Heart right ventricle (tissue), 16 donors: ENCODE measurements at regions not wholly inside any gene's neighbourhood (a gene's known extent, or its start where the extent isn't known, plus 50 kb on each side); places are given as distances from the start of the nearest gene placed in this dataset.

Experiments used
- ATAC-seq, 8 donors: fragments of 200-7000 bp; cut with Tn5 transposase; one replicate each; pipeline ENCODE4 v1.9.1; 2020; ENCODE audit warnings: mild to moderate bottlenecking in 8 of 8, moderate library complexity in 8 of 8, moderate number of reproducible peaks in 1 of 8
- DNase-seq, 2 donors: peaks; one replicate each; pipeline ENCODE4 v3.0.0-alpha.2; 2020
- H3K27ac ChIP-seq, 10 donors: fragments of 200-600 bp; sonication (generic) in 2 of 10; one replicate each; pipeline versions ENCODE4 v1.5.0 to v1.8.0; 2020 to 2022; ENCODE audit warnings: mild to moderate bottlenecking in 3 of 10
- H3K27me3 ChIP-seq, 7 donors: fragments of 200-600 bp; one replicate each; pipeline ENCODE4 v1.8.0; 2021 to 2022; ENCODE audit warnings: mild to moderate bottlenecking in 2 of 7
- H3K36me3 ChIP-seq, 9 donors: fragments of 200-600 bp; sonication (generic) in 1 of 9; one replicate each; pipeline versions ENCODE4 v1.5.0 to v1.8.0; 2020 to 2022; ENCODE audit warnings: mild to moderate bottlenecking in 2 of 9
- H3K4me1 ChIP-seq, 9 donors: fragments of 200-600 bp; sonication (generic) in 1 of 9; one replicate each; pipeline versions ENCODE4 v1.5.0 to v1.8.0; 2020 to 2022; ENCODE audit warnings: mild to moderate bottlenecking in 4 of 9
- H3K4me3 ChIP-seq, 10 donors: fragments of 200-600 bp; sonication (generic) in 2 of 10; one replicate each; pipeline versions ENCODE4 v1.5.0 to v1.8.0; 2020 to 2022; ENCODE audit warnings: mild to moderate bottlenecking in 7 of 10, moderate library complexity in 2 of 10
- H3K9me3 ChIP-seq, 11 donors: fragments of 200-600 bp in 10 of 11; sonication (generic) in 2 of 11; one replicate each; pipeline versions ENCODE4 v1.5.0 to v1.8.0; 2013 to 2022; ENCODE audit warnings: mild to moderate bottlenecking in 2 of 11, control low read depth in 1 of 11, moderate library complexity in 1 of 11
- WGBS, 2 donors: extraction: QIAGEN DNeasy Blood & Tissue Kit; methylation state at CpG; one replicate each; pipeline ENCODE4 v1.1.7; 2013; ENCODE audit warnings: inconsistent platforms in 1 of 2; 5-methylcytosine and 5-hydroxymethylcytosine counted together
- intact Hi-C, 10 donors: fragments of 100-400 bp; cut with DNase I; formaldehyde crosslinking; loops; one replicate each; pipeline versions ENCODE4 v1.11.1 to v1.14.2; 2022
- TF ChIP-seq, protein P1 (sequence below), 9 donors: fragments of 200-600 bp; sonication (generic) in 2 of 9; IDR thresholded peaks; one replicate each; pipeline versions ENCODE4 v1.5.0 to v1.8.0; 2021 to 2022; ENCODE audit warnings: antibody characterized with exemption in 9 of 9, mild to moderate bottlenecking in 5 of 9, moderate library complexity in 1 of 9
- donor health status: Arrhythmogenic right ventricular cardiomyopathy.
- donor health status: ischemic (EF 13 %, LVEDD 7.1; RV severe dilation, severe dysfunction).
- donor health status: healthy with polysubstance abuse.
- donor health status: DM: no; HTN: yes; CAD: no.
- donor health status: DM: no; HTN: no; CAD: no.
- donor health status: ischemic (EF 25% LVEDD 6.9; RV normal size, moderate dysfunction).
- donor health status: ischemic (EF 25% LVEDD 5.7; RV mildly dilated, moderate dysfunction).
- donor health status: healthy.
- donor health status: DM: yes; HTN: yes; CAD: no.
- donor health status: Ischemic cardiomyopathy.
- donor health status: ischemic (EF 35%, LVEDD 5.7; RV mildly dilated, moderate dysfunction).
- donor health status: nonischemic (EF 11% LVEDD 7.7; RV severe dilation, severe dysfunction).
- donor health status: DM: yes; HTN: yes; CAD: no.
- donor health status: PGD.
- donor health status: ischemic (EF 29% LVEDD 5.4; RV normal size, mild dysfunction).
- donor health status: nonischemic (EF 23%, LVEDD 6.1; RV moderate dilation, normal function).

GRCh38 chr17:17417718-17418181 lies 59.0 kb upstream of the MED9 start:
- intact Hi-C loops, result loop anchor here in 3 of 10 donors (2.0 to 5.0 kb wide), 5 partner anchors 40 to 151 kb away; partner anchors contain the start of genes MED9 (in 2 of the 3) and RASD1 (in 1 of the 3)
- peaks cover 2 to 72% (median 49%) of the 10 kb centered on the region in 9 donors for H3K4me1 ChIP-seq
- DNase-seq, result no peak

DNA sequence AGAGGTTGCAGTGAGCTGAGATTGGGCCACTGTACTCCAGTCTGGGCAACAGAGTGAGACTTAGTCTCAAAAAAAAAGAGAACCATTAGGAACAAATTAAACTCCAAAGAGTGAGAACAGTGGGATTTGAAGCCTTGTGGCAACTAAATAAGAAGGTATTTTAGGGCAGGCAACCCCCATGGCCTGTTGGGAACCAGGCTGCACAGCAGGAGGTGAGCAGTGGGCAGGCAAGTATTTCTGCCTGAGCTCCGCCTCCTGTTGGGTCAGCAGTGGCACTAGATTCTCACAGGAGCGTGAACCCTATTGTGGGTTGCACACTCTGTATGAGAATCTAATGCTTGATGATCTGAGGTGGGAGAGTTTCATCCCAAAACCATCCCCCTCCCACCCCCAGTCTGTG lies 57.6 kb upstream of the MED9 start:
- no peak overlapping the region for H3K4me3 ChIP-seq
- ATAC-seq (no peak), DNase-seq (no peak)
- H3K4me1 ChIP-seq, result peaks cover 2 to 63% (median 43%) of the 10 kb centered on the region in 9 donors
- TF ChIP-seq, protein P1, sequence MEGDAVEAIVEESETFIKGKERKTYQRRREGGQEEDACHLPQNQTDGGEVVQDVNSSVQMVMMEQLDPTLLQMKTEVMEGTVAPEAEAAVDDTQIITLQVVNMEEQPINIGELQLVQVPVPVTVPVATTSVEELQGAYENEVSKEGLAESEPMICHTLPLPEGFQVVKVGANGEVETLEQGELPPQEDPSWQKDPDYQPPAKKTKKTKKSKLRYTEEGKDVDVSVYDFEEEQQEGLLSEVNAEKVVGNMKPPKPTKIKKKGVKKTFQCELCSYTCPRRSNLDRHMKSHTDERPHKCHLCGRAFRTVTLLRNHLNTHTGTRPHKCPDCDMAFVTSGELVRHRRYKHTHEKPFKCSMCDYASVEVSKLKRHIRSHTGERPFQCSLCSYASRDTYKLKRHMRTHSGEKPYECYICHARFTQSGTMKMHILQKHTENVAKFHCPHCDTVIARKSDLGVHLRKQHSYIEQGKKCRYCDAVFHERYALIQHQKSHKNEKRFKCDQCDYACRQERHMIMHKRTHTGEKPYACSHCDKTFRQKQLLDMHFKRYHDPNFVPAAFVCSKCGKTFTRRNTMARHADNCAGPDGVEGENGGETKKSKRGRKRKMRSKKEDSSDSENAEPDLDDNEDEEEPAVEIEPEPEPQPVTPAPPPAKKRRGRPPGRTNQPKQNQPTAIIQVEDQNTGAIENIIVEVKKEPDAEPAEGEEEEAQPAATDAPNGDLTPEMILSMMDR (IDR thresholded peaks at IDR 0.05), result no peak
- peaks cover 0 to 4% (median 0%) of the 10 kb centered on the region in 11 donors for H3K9me3 ChIP-seq
- intact Hi-C loops, result loop anchor here in 3 of 10 donors (2.0 to 5.0 kb wide), 5 partner anchors 42 to 150 kb away; partner anchors contain the start of genes MED9 (in 2 of the 3) and RASD1 (in 1 of the 3)
- H3K36me3 ChIP-seq, result no peaks in the 10 kb centered on the region
- H3K27ac ChIP-seq, result peak overlapping the region in 8 of 10 donors; percentile 59 to 81 (median 74)
- no peaks in the 10 kb centered on the region for H3K27me3 ChIP-seq
- 88 to 95% methylated on average over 2 of the region's 2 CpGs for WGBS, 2 donors

More at GRCh38 chr17:17417718-17418181, 59.0 kb upstream of the MED9 start:
- Histone ChIP-seq H3K36me3 (no peaks in the 10 kb centered on the region), H3K27ac (peak overlapping the region in 2 of 10 donors; percentile 75 to 81), H3K4me3 (no peak overlapping the region), H3K9me3 (peaks cover 0 to 4% (median 0%) of the 10 kb centered on the region in 11 donors), H3K27me3 (no peaks in the 10 kb centered on the region)
- TF ChIP-seq, protein P1 (IDR thresholded peaks at IDR 0.05), result no peak
- no peak for ATAC-seq
- WGBS, 2 donors, result 80 to 83% methylated on average over 5 of the region's 5 CpGs

GRCh38 chr17:17419631-17420030 lies 57.2 kb upstream of the MED9 start:
- Histone ChIP-seq H3K4me1 (peaks cover 2 to 59% (median 40%) of the 10 kb centered on the region in 9 donors), H3K36me3 (no peaks in the 10 kb centered on the region), H3K4me3 (no peak overlapping the region), H3K9me3 (peaks cover 0 to 7% (median 0%) of the 10 kb centered on the region in 11 donors), H3K27ac (peak overlapping the region in 9 of 10 donors; percentile 52 to 81 (median 74)), H3K27me3 (no peaks in the 10 kb centered on the region)
- intact Hi-C loops, result loop anchor here in 3 of 10 donors (2.0 to 5.0 kb wide), 7 partner anchors 42 to 149 kb away; partner anchors contain the start of genes MED9 (in 2 of the 3) and RASD1 (in 1 of the 3)
- TF ChIP-seq, protein P1 (IDR thresholded peaks at IDR 0.05), result no peak
- WGBS, 2 donors, result 54 to 72% methylated on average over 4 of the region's 4 CpGs
- DNase-seq, result peak in 1 of 2 donors; percentile 39
- ATAC-seq, result peak in 4 of 8 donors; percentile 24 to 65 (median 44)

GRCh38 chr17:17420082-17420481 lies 56.7 kb upstream of the MED9 start:
- no peak overlapping the region for H3K4me3 ChIP-seq
- peak; percentile 39 to 74 (median 58) for ATAC-seq
- H3K27ac ChIP-seq, result peak overlapping the region in 9 of 10 donors; percentile 52 to 81 (median 74)
- DNase-seq, result peak; percentile 79 to 84
- H3K36me3 ChIP-seq, result no peaks in the 10 kb centered on the region
- no peaks in the 10 kb centered on the region for H3K27me3 ChIP-seq
- intact Hi-C loops, result loop anchor here in 2 of 10 donors (5.0 kb wide), 3 partner anchors 58 to 147 kb away; no protein-coding TSS in a partner anchor
- TF ChIP-seq, protein P1 (IDR thresholded peaks at IDR 0.05), result no peak
- H3K4me1 ChIP-seq, result peaks cover 2 to 61% (median 40%) of the 10 kb centered on the region in 9 donors
- 15 to 27% methylated on average over 4 of the region's 4 CpGs for WGBS, 2 donors
- H3K9me3 ChIP-seq, result peaks cover 0 to 11% (median 0%) of the 10 kb centered on the region in 11 donors
